GM23248 (cell line): ENCODE measurements at regions not wholly inside any gene's neighbourhood (a gene's known extent, or its start where the extent isn't known, plus 50 kb on each side); places are given as distances from the start of the nearest gene placed in this dataset.

Source experiments
- EZH2 ChIP-seq: fragments of 200-600 bp; sonication (generic); IDR thresholded peaks from 2 replicates; pipeline ENCODE4 v1.6.1; 2018; ENCODE audit warnings: antibody characterized with exemption, mild to moderate bottlenecking; ENCODE audit not compliant: insufficient read depth, poor library complexity, severe bottlenecking
- EZH2phosphoT487 ChIP-seq: fragments of 200-600 bp; sonication (generic); IDR thresholded peaks from 2 replicates; pipeline ENCODE4 v1.6.1; 2018; ENCODE audit warnings: antibody characterized with exemption, moderate library complexity, mild to moderate bottlenecking, low read depth; ENCODE audit not compliant: insufficient read depth

DNA sequence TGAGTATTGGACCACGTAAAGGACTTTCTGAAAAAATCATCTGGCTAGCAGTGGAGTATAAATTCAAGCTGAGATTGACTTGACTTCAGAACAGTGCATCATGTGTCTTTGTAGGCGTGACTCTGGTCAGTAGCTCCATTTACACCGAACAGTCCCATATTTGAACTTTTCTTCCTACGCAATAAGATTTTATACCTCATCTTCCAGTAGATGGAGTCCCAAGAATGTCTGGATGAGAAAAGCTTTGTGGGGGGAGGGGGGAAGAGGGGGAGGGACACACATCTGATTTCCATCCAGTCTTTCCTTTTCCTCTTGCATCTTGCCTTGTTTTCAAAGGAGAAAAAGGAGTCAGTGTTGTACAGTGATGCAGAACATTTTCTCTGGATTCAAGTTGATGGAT lies 241.0 kb downstream of the EMP1 start:
- no peak for TF ChIP-seq EZH2
- TF ChIP-seq EZH2phosphoT487 = no peak
